ENCODE measurements at regions not wholly inside any gene's neighbourhood (a gene's known extent, or its start where the extent isn't known, plus 50 kb on each side); places are given as distances from the start of the nearest gene placed in this dataset.
"Not testable (repeated sequence)": the region's sequence is repeated elsewhere in the genome, so short reads cannot be mapped to it uniquely, and the experiment has no call there.

DNA sequence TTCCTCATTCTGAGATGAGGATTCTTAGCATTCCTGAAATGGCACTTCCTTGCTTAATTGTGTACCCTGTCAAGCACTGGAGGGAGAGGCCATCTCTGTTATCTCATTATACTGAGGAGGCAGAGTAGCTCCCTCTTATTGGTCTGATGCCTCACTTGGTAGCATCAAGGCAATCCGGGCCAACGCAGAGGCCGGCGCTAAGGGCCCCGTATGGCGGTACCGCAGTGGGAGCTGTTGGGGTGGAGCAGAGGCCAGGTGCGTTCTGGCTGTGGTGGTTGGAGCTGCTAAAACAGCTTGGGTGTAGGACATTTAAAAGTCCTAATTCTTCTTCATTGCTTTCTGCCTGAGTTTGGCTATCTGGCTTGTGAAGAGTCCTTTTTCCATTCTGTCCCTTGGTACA lies 333.7 kb upstream of the NPAP1 start:
- TF ChIP-seq, protein P1, sequence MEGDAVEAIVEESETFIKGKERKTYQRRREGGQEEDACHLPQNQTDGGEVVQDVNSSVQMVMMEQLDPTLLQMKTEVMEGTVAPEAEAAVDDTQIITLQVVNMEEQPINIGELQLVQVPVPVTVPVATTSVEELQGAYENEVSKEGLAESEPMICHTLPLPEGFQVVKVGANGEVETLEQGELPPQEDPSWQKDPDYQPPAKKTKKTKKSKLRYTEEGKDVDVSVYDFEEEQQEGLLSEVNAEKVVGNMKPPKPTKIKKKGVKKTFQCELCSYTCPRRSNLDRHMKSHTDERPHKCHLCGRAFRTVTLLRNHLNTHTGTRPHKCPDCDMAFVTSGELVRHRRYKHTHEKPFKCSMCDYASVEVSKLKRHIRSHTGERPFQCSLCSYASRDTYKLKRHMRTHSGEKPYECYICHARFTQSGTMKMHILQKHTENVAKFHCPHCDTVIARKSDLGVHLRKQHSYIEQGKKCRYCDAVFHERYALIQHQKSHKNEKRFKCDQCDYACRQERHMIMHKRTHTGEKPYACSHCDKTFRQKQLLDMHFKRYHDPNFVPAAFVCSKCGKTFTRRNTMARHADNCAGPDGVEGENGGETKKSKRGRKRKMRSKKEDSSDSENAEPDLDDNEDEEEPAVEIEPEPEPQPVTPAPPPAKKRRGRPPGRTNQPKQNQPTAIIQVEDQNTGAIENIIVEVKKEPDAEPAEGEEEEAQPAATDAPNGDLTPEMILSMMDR (IDR thresholded peaks at IDR 0.05), result not testable (repeated sequence)
- TF ChIP-seq TCF7L2 (IDR thresholded peaks at IDR 0.05; ENCODE audit: low read depth, low read length); POLR2AphosphoS5 (IDR thresholded peaks at IDR 0.05; ENCODE audit: low read depth, low read length); SIN3A (IDR thresholded peaks at IDR 0.05; ENCODE audit: borderline replicate concordance, insufficient read depth, low read depth, low read length): not testable (repeated sequence)
- TF ChIP-seq, protein P2, sequence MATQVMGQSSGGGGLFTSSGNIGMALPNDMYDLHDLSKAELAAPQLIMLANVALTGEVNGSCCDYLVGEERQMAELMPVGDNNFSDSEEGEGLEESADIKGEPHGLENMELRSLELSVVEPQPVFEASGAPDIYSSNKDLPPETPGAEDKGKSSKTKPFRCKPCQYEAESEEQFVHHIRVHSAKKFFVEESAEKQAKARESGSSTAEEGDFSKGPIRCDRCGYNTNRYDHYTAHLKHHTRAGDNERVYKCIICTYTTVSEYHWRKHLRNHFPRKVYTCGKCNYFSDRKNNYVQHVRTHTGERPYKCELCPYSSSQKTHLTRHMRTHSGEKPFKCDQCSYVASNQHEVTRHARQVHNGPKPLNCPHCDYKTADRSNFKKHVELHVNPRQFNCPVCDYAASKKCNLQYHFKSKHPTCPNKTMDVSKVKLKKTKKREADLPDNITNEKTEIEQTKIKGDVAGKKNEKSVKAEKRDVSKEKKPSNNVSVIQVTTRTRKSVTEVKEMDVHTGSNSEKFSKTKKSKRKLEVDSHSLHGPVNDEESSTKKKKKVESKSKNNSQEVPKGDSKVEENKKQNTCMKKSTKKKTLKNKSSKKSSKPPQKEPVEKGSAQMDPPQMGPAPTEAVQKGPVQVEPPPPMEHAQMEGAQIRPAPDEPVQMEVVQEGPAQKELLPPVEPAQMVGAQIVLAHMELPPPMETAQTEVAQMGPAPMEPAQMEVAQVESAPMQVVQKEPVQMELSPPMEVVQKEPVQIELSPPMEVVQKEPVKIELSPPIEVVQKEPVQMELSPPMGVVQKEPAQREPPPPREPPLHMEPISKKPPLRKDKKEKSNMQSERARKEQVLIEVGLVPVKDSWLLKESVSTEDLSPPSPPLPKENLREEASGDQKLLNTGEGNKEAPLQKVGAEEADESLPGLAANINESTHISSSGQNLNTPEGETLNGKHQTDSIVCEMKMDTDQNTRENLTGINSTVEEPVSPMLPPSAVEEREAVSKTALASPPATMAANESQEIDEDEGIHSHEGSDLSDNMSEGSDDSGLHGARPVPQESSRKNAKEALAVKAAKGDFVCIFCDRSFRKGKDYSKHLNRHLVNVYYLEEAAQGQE (IDR thresholded peaks at IDR 0.05; ENCODE audit: insufficient read depth in 1 of 2, low read depth in 2 of 2, low read length in 1 of 2), result not testable (repeated sequence)
